Subcutaneous abdominal adipose tissue (tissue), 5 donors: ENCODE measurements at regions not wholly inside any gene's neighbourhood (a gene's known extent, or its start where the extent isn't known, plus 50 kb on each side); places are given as distances from the start of the nearest gene placed in this dataset.

Source experiments
- H3K27ac ChIP-seq: one replicate; pipeline ENCODE4 v1.7.0; 2013; ENCODE audit warnings: low read depth, mild to moderate bottlenecking, inconsistent platforms, low read length, moderate library complexity
- H3K27me3 ChIP-seq, 5 donors: one replicate each; pipeline ENCODE4 v1.7.0; 2013; ENCODE audit warnings: low read length in 5 of 5, inconsistent platforms in 1 of 5; ENCODE audit not compliant: control insufficient read depth in 5 of 5, insufficient read depth in 4 of 5
- H3K36me3 ChIP-seq, 5 donors: one replicate each; pipeline ENCODE4 v1.7.0; 2013; ENCODE audit warnings: low read length in 5 of 5; ENCODE audit not compliant: control insufficient read depth in 5 of 5, insufficient read depth in 5 of 5
- H3K4me1 ChIP-seq, 5 donors: one replicate each; pipeline ENCODE4 v1.7.0; 2013; ENCODE audit warnings: low read length in 5 of 5, mild to moderate bottlenecking in 3 of 5, moderate library complexity in 1 of 5; ENCODE audit not compliant: control insufficient read depth in 5 of 5, insufficient read depth in 5 of 5
- H3K4me3 ChIP-seq, 5 donors: one replicate each; pipeline ENCODE4 v1.7.0; 2013; ENCODE audit warnings: low read length in 5 of 5, low read depth in 1 of 5
- H3K9ac ChIP-seq, 5 donors: one replicate each; pipeline ENCODE4 v1.7.0; 2013; ENCODE audit warnings: low read length in 5 of 5, mild to moderate bottlenecking in 4 of 5, moderate library complexity in 3 of 5
- H3K9me3 ChIP-seq, 5 donors: one replicate each; pipeline ENCODE4 v1.7.0; 2013; ENCODE audit warnings: low read length in 5 of 5; ENCODE audit not compliant: control insufficient read depth in 5 of 5
- donor health status: healthy.
- donor health status: healthy.
- donor health status: healthy.
- donor health status: healthy.
- donor health status: healthy.

GRCh38 chr20:16940701-16941100, 192.5 kb downstream of the OTOR start:
- H3K4me3 ChIP-seq: no peak overlapping the region
- peaks cover 0 to 2% (median 0%) of the 10 kb centered on the region in 5 donors for H3K9me3 ChIP-seq
- no peaks in the 10 kb centered on the region for H3K36me3 ChIP-seq
- H3K4me1 ChIP-seq: peaks cover 0 to 5% (median 0%) of the 10 kb centered on the region in 5 donors
- H3K27me3 ChIP-seq: no peaks in the 10 kb centered on the region
- no peak overlapping the region for H3K9ac ChIP-seq
- no peak overlapping the region for H3K27ac ChIP-seq

DNA sequence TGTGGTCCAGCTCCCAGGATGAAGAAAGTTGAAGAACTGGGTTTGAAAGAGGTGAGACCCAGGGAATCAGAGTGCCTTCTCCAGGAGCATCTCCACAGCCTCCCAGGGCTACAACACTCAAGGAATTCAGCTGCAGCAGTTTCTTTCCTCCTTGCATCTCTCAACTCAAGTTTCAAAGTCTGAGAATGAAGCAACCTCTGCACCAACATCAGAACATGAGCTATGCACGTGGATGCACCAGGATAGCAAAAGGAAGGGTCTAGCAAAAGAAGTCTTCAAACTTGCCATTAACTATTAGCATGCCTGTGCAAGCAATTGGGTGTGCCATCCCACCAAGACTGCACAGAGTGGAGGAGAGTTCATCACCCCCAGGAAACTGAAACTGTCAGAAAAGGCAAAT, 193.9 kb downstream of the OTOR start:
- Histone ChIP-seq H3K9me3 (no peaks in the 10 kb centered on the region), H3K4me1 (peaks cover 0 to 5% (median 0%) of the 10 kb centered on the region in 5 donors), H3K9ac (no peak overlapping the region), H3K27me3 (no peaks in the 10 kb centered on the region), H3K27ac (no peak overlapping the region), H3K36me3 (no peaks in the 10 kb centered on the region), H3K4me3 (no peak overlapping the region)

- H3K27me3 ChIP-seq: no peaks in the 10 kb centered on the region
- H3K4me3 ChIP-seq: no peak overlapping the region
- H3K9ac ChIP-seq: no peak overlapping the region
- H3K36me3 ChIP-seq: no peaks in the 10 kb centered on the region
- H3K4me1 ChIP-seq: peaks cover 0 to 5% (median 0%) of the 10 kb centered on the region in 5 donors
- no peaks in the 10 kb centered on the region for H3K9me3 ChIP-seq
- no peak overlapping the region for H3K27ac ChIP-seq
Observed at GRCh38 chr20:16942756-16943155, 194.6 kb downstream of the OTOR start.

- no peaks in the 10 kb centered on the region for H3K36me3 ChIP-seq
- peaks cover 0 to 5% (median 0%) of the 10 kb centered on the region in 5 donors for H3K4me1 ChIP-seq
- H3K27ac ChIP-seq: no peak overlapping the region
- H3K9ac ChIP-seq: no peak overlapping the region
- H3K9me3 ChIP-seq: peaks cover 2 to 9% (median 5%) of the 10 kb centered on the region in 5 donors
- H3K4me3 ChIP-seq: no peak overlapping the region
- H3K27me3 ChIP-seq: no peaks in the 10 kb centered on the region
Observed at GRCh38 chr20:16944745-16945144, 196.6 kb downstream of the OTOR start.

DNA sequence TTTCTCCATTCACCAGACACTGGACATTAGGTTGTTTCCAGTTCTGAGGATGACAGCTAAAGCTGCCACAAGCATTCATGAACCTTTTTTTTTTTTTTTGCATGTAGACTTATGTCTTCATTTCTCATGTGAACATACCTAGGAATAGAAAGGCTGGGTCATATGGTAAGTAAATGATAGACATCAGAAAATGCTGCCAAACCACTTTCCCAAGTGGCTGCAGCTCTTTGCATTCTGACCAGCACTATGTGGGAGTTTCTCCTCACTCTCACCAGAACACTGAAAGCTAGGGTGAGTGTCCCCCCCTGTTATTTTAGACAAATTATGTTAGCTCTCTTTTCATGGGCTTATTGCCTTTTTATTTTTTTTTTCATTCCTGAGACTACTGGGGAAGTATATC, 197.5 kb downstream of the OTOR start:
- no peaks in the 10 kb centered on the region for H3K27me3 ChIP-seq
- peaks cover 5 to 13% (median 11%) of the 10 kb centered on the region in 5 donors for H3K9me3 ChIP-seq
- H3K36me3 ChIP-seq: no peaks in the 10 kb centered on the region
- no peak overlapping the region for H3K27ac ChIP-seq
- no peak overlapping the region for H3K4me3 ChIP-seq
- no peak overlapping the region for H3K9ac ChIP-seq
- H3K4me1 ChIP-seq: peaks cover 0 to 5% (median 0%) of the 10 kb centered on the region in 5 donors

GRCh38 chr20:16946097-16946496, 197.9 kb downstream of the OTOR start:
- no peak overlapping the region for H3K27ac ChIP-seq
- H3K4me3 ChIP-seq: no peak overlapping the region
- H3K27me3 ChIP-seq: no peaks in the 10 kb centered on the region
- H3K9ac ChIP-seq: no peak overlapping the region
- no peaks in the 10 kb centered on the region for H3K36me3 ChIP-seq
- H3K4me1 ChIP-seq: peaks cover 0 to 5% (median 0%) of the 10 kb centered on the region in 5 donors
- H3K9me3 ChIP-seq: peaks cover 5 to 13% (median 13%) of the 10 kb centered on the region in 5 donors

DNA sequence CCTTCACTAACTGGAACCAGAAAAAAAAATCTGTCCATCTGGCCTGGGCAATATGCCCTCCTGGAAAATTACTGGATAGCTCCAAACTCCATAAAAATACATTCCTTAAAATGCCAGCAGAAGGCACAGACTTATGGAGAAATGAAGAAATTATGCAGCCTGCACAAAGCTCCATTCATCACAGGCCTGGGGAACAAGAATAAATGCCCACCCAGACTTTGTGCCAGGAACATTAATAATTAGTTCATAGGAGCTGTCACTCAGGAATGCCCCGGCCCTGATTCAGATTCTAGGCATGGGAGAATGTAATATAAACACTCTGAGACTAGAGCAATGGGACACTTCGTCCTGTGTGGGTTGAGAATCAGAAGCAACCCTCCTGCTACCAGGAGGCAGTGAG, 199.3 kb downstream of the OTOR start:
- H3K4me1 ChIP-seq: peaks cover 0 to 5% (median 0%) of the 10 kb centered on the region in 5 donors
- no peaks in the 10 kb centered on the region for H3K27me3 ChIP-seq
- H3K4me3 ChIP-seq: no peak overlapping the region
- H3K9ac ChIP-seq: no peak overlapping the region
- H3K27ac ChIP-seq: no peak overlapping the region
- no peaks in the 10 kb centered on the region for H3K36me3 ChIP-seq
- peaks cover 5 to 13% (median 13%) of the 10 kb centered on the region in 5 donors for H3K9me3 ChIP-seq

- H3K4me3 ChIP-seq: no peak overlapping the region
- H3K36me3 ChIP-seq: no peaks in the 10 kb centered on the region
- no peaks in the 10 kb centered on the region for H3K27me3 ChIP-seq
- no peaks in the 10 kb centered on the region for H3K4me1 ChIP-seq
- no peak overlapping the region for H3K27ac ChIP-seq
- peaks cover 5 to 13% (median 13%) of the 10 kb centered on the region in 5 donors for H3K9me3 ChIP-seq
- no peak overlapping the region for H3K9ac ChIP-seq
Observed at GRCh38 chr20:16951876-16952275, 203.7 kb downstream of the OTOR start.

- Histone ChIP-seq H3K27me3 (no peaks in the 10 kb centered on the region), H3K4me1 (no peaks in the 10 kb centered on the region), H3K36me3 (no peaks in the 10 kb centered on the region), H3K4me3 (no peak overlapping the region), H3K27ac (no peak overlapping the region), H3K9me3 (peaks cover 5 to 13% (median 13%) of the 10 kb centered on the region in 5 donors), H3K9ac (no peak overlapping the region)
Observed at GRCh38 chr20:16952965-16953364, 204.8 kb downstream of the OTOR start.

- H3K4me1 ChIP-seq: no peaks in the 10 kb centered on the region
- no peaks in the 10 kb centered on the region for H3K27me3 ChIP-seq
- H3K36me3 ChIP-seq: no peaks in the 10 kb centered on the region
- H3K9me3 ChIP-seq: peaks cover 5 to 13% (median 13%) of the 10 kb centered on the region in 5 donors
- no peak overlapping the region for H3K27ac ChIP-seq
- no peak overlapping the region for H3K9ac ChIP-seq
- no peak overlapping the region for H3K4me3 ChIP-seq
Observed at GRCh38 chr20:16953858-16954257, 205.7 kb downstream of the OTOR start.

DNA sequence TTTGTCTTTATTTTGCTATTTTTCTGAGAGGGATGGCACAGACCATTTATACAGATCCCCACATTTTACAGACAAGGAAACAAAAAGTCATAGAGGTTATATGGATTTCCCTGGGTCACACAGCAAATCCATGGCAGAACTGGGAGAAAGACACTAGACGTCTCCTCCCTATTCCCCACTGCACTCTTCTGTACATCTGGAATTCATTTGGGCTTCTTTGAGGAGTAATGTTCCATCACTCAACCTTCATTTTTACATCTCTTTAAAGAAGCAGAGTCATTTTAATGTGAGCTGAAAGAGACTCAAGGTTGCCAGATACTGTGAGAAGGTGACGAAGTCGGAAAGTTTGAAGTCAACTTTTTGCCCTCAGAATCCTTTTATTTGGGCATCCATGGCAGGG, 207.3 kb downstream of the OTOR start:
- Histone ChIP-seq H3K9me3 (peaks cover 0 to 4% (median 0%) of the 10 kb centered on the region in 5 donors), H3K36me3 (no peaks in the 10 kb centered on the region), H3K4me1 (no peaks in the 10 kb centered on the region), H3K27ac (no peak overlapping the region), H3K4me3 (no peak overlapping the region), H3K27me3 (no peaks in the 10 kb centered on the region), H3K9ac (no peak overlapping the region)
